ENCODE measurements at regions not wholly inside any gene's neighbourhood (a gene's known extent, or its start where the extent isn't known, plus 50 kb on each side); places are given as distances from the start of the nearest gene placed in this dataset.

- H3K27ac Mint-ChIP-seq (ENCODE audit: unreplicated experiment) = no peak overlapping the region
- no peak for DNase-seq
- no peaks in the 10 kb centered on the region for H3K4me1 Mint-ChIP-seq (ENCODE audit: low read depth, unreplicated experiment)
- no peak overlapping the region for H3K4me3 Mint-ChIP-seq (ENCODE audit: unreplicated experiment)
- no peaks in the 10 kb centered on the region for H3K9me3 Mint-ChIP-seq (ENCODE audit: unreplicated experiment)
- H3K27me3 Mint-ChIP-seq (ENCODE audit: unreplicated experiment) = peaks cover 1% of the 10 kb centered on the region
- TF ChIP-seq, protein P1, sequence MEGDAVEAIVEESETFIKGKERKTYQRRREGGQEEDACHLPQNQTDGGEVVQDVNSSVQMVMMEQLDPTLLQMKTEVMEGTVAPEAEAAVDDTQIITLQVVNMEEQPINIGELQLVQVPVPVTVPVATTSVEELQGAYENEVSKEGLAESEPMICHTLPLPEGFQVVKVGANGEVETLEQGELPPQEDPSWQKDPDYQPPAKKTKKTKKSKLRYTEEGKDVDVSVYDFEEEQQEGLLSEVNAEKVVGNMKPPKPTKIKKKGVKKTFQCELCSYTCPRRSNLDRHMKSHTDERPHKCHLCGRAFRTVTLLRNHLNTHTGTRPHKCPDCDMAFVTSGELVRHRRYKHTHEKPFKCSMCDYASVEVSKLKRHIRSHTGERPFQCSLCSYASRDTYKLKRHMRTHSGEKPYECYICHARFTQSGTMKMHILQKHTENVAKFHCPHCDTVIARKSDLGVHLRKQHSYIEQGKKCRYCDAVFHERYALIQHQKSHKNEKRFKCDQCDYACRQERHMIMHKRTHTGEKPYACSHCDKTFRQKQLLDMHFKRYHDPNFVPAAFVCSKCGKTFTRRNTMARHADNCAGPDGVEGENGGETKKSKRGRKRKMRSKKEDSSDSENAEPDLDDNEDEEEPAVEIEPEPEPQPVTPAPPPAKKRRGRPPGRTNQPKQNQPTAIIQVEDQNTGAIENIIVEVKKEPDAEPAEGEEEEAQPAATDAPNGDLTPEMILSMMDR (IDR thresholded peaks at IDR 0.05; ENCODE audit: partially characterized antibody, unreplicated experiment) = no peak
- no peaks in the 10 kb centered on the region for H3K36me3 Mint-ChIP-seq (ENCODE audit: unreplicated experiment)
Measured at GRCh38 chr11:127275774-127276173, 275.2 kb upstream of the KIRREL3 start.

GRCh38 chr11:127274328-127274676, 273.7 kb upstream of the KIRREL3 start:
- DNase-seq = no peak
- Mint-ChIP-seq H3K27me3 (ENCODE audit: unreplicated experiment) (peaks cover 1% of the 10 kb centered on the region), H3K27ac (ENCODE audit: unreplicated experiment) (no peak overlapping the region), H3K9me3 (ENCODE audit: unreplicated experiment) (no peaks in the 10 kb centered on the region), H3K4me3 (ENCODE audit: unreplicated experiment) (no peak overlapping the region), H3K36me3 (ENCODE audit: unreplicated experiment) (no peaks in the 10 kb centered on the region), H3K4me1 (ENCODE audit: low read depth, unreplicated experiment) (no peaks in the 10 kb centered on the region)
- TF ChIP-seq, protein P1 (IDR thresholded peaks at IDR 0.05; ENCODE audit: partially characterized antibody, unreplicated experiment) = no peak

- no peaks in the 10 kb centered on the region for H3K9me3 Mint-ChIP-seq (ENCODE audit: unreplicated experiment)
- no peaks in the 10 kb centered on the region for H3K36me3 Mint-ChIP-seq (ENCODE audit: unreplicated experiment)
- TF ChIP-seq, protein P1 (IDR thresholded peaks at IDR 0.05; ENCODE audit: partially characterized antibody, unreplicated experiment) = no peak
- DNase-seq = no peak
- H3K27ac Mint-ChIP-seq (ENCODE audit: unreplicated experiment) = no peak overlapping the region
- H3K4me1 Mint-ChIP-seq (ENCODE audit: low read depth, unreplicated experiment) = no peaks in the 10 kb centered on the region
- H3K4me3 Mint-ChIP-seq (ENCODE audit: unreplicated experiment) = no peak overlapping the region
- peaks cover 1% of the 10 kb centered on the region for H3K27me3 Mint-ChIP-seq (ENCODE audit: unreplicated experiment)
Measured at GRCh38 chr11:127273593-127274327, 273.2 kb upstream of the KIRREL3 start.

GRCh38 chr11:127270851-127271250, 270.3 kb upstream of the KIRREL3 start:
- TF ChIP-seq, protein P1 (IDR thresholded peaks at IDR 0.05; ENCODE audit: partially characterized antibody, unreplicated experiment) = no peak
- Mint-ChIP-seq H3K27me3 (ENCODE audit: unreplicated experiment) (peaks cover 1% of the 10 kb centered on the region), H3K4me1 (ENCODE audit: low read depth, unreplicated experiment) (no peaks in the 10 kb centered on the region), H3K27ac (ENCODE audit: unreplicated experiment) (no peak overlapping the region), H3K4me3 (ENCODE audit: unreplicated experiment) (no peak overlapping the region), H3K9me3 (ENCODE audit: unreplicated experiment) (peaks cover 2% of the 10 kb centered on the region), H3K36me3 (ENCODE audit: unreplicated experiment) (peaks cover 4% of the 10 kb centered on the region)
- no peak for DNase-seq

GRCh38 chr11:127269911-127270310, 269.3 kb upstream of the KIRREL3 start:
- H3K36me3 Mint-ChIP-seq (ENCODE audit: unreplicated experiment) = peaks cover 11% of the 10 kb centered on the region
- H3K27me3 Mint-ChIP-seq (ENCODE audit: unreplicated experiment) = peaks cover 1% of the 10 kb centered on the region
- peaks cover 2% of the 10 kb centered on the region for H3K9me3 Mint-ChIP-seq (ENCODE audit: unreplicated experiment)
- no peak overlapping the region for H3K27ac Mint-ChIP-seq (ENCODE audit: unreplicated experiment)
- TF ChIP-seq, protein P1 (IDR thresholded peaks at IDR 0.05; ENCODE audit: partially characterized antibody, unreplicated experiment) = no peak
- no peaks in the 10 kb centered on the region for H3K4me1 Mint-ChIP-seq (ENCODE audit: low read depth, unreplicated experiment)
- no peak overlapping the region for H3K4me3 Mint-ChIP-seq (ENCODE audit: unreplicated experiment)
- no peak for DNase-seq
